ENCODE measurements at regions not wholly inside any gene's neighbourhood (a gene's known extent, or its start where the extent isn't known, plus 50 kb on each side); places are given as distances from the start of the nearest gene placed in this dataset.

DNA sequence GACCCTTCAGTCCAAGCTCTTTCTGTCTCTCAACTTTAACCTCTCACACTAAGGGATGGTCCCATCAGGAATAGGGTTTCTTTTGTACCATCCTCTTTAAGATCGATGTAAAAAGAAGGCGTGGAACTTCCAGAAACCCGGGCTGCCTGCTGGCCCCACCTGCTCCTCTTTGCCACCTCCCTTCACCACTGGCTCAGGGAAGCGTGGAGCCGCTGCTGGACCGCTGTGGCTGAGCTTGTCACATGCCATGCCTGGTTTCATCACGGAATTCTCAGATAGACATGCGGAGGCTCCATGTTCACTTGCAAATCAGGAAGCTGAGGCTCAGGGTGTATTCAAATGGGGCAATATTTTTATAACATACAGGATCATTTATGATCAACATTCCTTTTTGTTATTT, 399.7 kb downstream of the BRD1 start:
- TF ChIP-seq, protein P1, sequence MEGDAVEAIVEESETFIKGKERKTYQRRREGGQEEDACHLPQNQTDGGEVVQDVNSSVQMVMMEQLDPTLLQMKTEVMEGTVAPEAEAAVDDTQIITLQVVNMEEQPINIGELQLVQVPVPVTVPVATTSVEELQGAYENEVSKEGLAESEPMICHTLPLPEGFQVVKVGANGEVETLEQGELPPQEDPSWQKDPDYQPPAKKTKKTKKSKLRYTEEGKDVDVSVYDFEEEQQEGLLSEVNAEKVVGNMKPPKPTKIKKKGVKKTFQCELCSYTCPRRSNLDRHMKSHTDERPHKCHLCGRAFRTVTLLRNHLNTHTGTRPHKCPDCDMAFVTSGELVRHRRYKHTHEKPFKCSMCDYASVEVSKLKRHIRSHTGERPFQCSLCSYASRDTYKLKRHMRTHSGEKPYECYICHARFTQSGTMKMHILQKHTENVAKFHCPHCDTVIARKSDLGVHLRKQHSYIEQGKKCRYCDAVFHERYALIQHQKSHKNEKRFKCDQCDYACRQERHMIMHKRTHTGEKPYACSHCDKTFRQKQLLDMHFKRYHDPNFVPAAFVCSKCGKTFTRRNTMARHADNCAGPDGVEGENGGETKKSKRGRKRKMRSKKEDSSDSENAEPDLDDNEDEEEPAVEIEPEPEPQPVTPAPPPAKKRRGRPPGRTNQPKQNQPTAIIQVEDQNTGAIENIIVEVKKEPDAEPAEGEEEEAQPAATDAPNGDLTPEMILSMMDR (IDR thresholded peaks at IDR 0.05), result no peak
- TF ChIP-seq POLR2A (IDR thresholded peaks at IDR 0.05), result no peak
- no peak for TF ChIP-seq EP300 (IDR thresholded peaks at IDR 0.05)
